ENCODE measurements at regions not wholly inside any gene's neighbourhood (a gene's known extent, or its start where the extent isn't known, plus 50 kb on each side); places are given as distances from the start of the nearest gene placed in this dataset.

DNA sequence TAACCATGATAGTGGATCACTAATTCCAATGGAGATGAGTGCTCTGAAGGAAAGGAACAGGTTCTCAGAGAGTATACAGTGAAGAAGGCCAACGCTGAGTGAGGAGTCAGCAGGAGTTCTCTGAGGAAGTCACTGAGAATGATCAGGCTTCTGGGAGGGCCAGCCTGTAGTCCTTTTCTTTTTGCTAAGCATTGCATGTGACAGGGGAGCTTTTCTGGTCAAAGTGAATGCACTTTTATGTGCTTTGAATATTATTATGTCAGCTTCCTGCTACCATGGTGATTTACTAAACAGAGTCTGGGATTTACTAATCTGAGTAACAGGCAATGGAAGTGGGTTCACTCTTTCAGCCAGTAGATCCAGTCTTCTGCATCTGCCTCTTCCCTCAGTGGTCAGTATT, 81.1 kb upstream of the SERP2 start:
- no peaks in the 10 kb centered on the region for H3K27me3 ChIP-seq
- no peak for DNase-seq (ENCODE audit: low spot score in 2 of 2)
- H3K4me1 ChIP-seq: no peaks in the 10 kb centered on the region
- peak overlapping the region in 1 of 2 donors; percentile 38 for H3K27ac ChIP-seq
- no peaks in the 10 kb centered on the region for H3K36me3 ChIP-seq
- H3K4me3 ChIP-seq: no peak overlapping the region
- no peak for TF ChIP-seq POLR2AphosphoS5 (IDR thresholded peaks at IDR 0.05)
- TF ChIP-seq, protein P1, sequence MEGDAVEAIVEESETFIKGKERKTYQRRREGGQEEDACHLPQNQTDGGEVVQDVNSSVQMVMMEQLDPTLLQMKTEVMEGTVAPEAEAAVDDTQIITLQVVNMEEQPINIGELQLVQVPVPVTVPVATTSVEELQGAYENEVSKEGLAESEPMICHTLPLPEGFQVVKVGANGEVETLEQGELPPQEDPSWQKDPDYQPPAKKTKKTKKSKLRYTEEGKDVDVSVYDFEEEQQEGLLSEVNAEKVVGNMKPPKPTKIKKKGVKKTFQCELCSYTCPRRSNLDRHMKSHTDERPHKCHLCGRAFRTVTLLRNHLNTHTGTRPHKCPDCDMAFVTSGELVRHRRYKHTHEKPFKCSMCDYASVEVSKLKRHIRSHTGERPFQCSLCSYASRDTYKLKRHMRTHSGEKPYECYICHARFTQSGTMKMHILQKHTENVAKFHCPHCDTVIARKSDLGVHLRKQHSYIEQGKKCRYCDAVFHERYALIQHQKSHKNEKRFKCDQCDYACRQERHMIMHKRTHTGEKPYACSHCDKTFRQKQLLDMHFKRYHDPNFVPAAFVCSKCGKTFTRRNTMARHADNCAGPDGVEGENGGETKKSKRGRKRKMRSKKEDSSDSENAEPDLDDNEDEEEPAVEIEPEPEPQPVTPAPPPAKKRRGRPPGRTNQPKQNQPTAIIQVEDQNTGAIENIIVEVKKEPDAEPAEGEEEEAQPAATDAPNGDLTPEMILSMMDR (IDR thresholded peaks at IDR 0.05): no peak
- TF ChIP-seq POLR2A (IDR thresholded peaks at IDR 0.05): no peak
- intact Hi-C loops (cut with DNase I; ENCODE audit: low total_unique reads): no loop called here
- no peaks in the 10 kb centered on the region for H3K9me3 ChIP-seq

DNA sequence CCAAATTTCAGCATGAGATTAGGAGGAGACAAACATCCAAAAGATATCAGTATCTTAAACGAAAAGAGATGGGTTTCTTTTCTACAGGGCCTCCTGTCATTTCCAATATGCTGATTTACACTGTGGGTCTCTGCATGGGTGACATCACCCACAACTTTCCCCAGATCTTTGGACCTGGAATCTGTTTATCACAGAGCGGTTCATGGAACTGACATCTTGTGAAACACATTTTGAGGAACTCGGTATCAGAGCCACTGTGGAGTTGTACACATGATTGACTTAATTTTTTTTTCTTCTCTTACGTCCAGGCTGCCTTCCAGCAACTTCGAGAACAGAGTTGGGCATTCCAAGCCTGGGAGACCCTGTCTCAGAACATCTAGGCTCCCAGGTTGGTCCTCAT, 80.2 kb upstream of the SERP2 start:
- H3K27me3 ChIP-seq: no peaks in the 10 kb centered on the region
- no peak for DNase-seq (ENCODE audit: low spot score in 2 of 2)
- no peak for TF ChIP-seq POLR2A (IDR thresholded peaks at IDR 0.05)
- TF ChIP-seq POLR2AphosphoS5 (IDR thresholded peaks at IDR 0.05): no peak
- TF ChIP-seq, protein P1 (IDR thresholded peaks at IDR 0.05): no peak
- H3K36me3 ChIP-seq: no peaks in the 10 kb centered on the region
- no peak overlapping the region for H3K4me3 ChIP-seq
- H3K27ac ChIP-seq: no peak overlapping the region
- intact Hi-C loops (cut with DNase I; ENCODE audit: low total_unique reads): no loop called here
- no peaks in the 10 kb centered on the region for H3K4me1 ChIP-seq
- no peaks in the 10 kb centered on the region for H3K9me3 ChIP-seq

- no peaks in the 10 kb centered on the region for H3K36me3 ChIP-seq
- H3K4me3 ChIP-seq: no peak overlapping the region
- H3K9me3 ChIP-seq: no peaks in the 10 kb centered on the region
- DNase-seq (ENCODE audit: low spot score in 2 of 2): no peak
- no peaks in the 10 kb centered on the region for H3K4me1 ChIP-seq
- intact Hi-C loops (cut with DNase I; ENCODE audit: low total_unique reads): no loop called here
- TF ChIP-seq POLR2A (IDR thresholded peaks at IDR 0.05) (no peak), POLR2AphosphoS5 (IDR thresholded peaks at IDR 0.05) (no peak)
- TF ChIP-seq, protein P1 (IDR thresholded peaks at IDR 0.05): no peak
- no peaks in the 10 kb centered on the region for H3K27me3 ChIP-seq
- no peak overlapping the region for H3K27ac ChIP-seq
These were observed 79.5 kb upstream of the SERP2 start for GRCh38 chr13:44293908-44294735.

DNA sequence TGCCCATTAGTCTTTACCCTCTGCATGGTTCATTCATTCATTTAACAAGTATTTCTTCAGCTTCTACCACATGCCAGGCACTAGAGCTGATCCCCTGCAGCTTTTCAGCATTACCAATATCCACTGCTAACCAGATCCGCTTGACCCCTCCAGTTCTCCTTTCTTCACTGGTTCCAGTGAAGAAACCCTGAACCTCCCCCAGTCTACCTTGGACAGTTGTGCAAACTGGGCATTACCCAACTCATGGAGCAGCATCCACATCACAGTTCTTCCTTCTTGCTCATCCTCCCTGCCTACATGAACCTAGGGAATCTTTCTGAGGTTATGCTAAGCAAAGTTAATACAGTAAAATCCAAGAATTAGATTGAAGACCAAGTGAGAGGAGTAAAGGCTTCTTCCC, 78.7 kb upstream of the SERP2 start:
- intact Hi-C loops (cut with DNase I; ENCODE audit: low total_unique reads): no loop called here
- H3K4me1 ChIP-seq: no peaks in the 10 kb centered on the region

DNA sequence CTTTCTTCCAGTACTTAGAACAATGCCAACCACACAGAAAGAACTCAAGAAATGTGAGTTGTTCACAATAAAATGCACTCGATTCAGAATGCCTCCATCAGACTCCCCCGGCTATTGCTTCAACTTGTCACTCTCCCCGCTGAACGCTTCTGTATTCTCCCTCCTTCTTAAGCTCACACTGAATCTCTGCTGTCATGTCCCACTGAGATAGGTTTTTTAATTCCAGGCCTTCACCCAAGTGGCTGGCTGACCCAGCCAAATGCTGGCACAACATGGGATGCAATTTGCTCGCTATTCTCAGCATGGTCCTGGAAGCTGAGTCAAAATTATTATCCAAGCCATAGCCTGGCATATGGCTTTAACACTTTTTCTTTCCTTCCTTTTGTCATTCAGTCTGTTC, 76.8 kb upstream of the SERP2 start:
- TF ChIP-seq POLR2A (IDR thresholded peaks at IDR 0.05) (no peak), POLR2AphosphoS5 (IDR thresholded peaks at IDR 0.05) (no peak)
- TF ChIP-seq, protein P1 (IDR thresholded peaks at IDR 0.05): no peak
- no peak for DNase-seq (ENCODE audit: low spot score in 2 of 2)
- H3K27ac ChIP-seq: no peak overlapping the region
- no peaks in the 10 kb centered on the region for H3K27me3 ChIP-seq
- intact Hi-C loops (cut with DNase I; ENCODE audit: low total_unique reads): no loop called here
- H3K4me3 ChIP-seq: no peak overlapping the region
- no peaks in the 10 kb centered on the region for H3K9me3 ChIP-seq
- H3K4me1 ChIP-seq: peaks cover 0 to 5% of the 10 kb centered on the region in 2 donors
- H3K36me3 ChIP-seq: no peaks in the 10 kb centered on the region

More for the DNA sequence above, 78.7 kb upstream of the SERP2 start:
- H3K4me3 ChIP-seq: no peak overlapping the region
- no peaks in the 10 kb centered on the region for H3K9me3 ChIP-seq
- no peaks in the 10 kb centered on the region for H3K27me3 ChIP-seq
- H3K36me3 ChIP-seq: no peaks in the 10 kb centered on the region
- TF ChIP-seq POLR2A (IDR thresholded peaks at IDR 0.05) (no peak), POLR2AphosphoS5 (IDR thresholded peaks at IDR 0.05) (no peak)
- TF ChIP-seq, protein P1 (IDR thresholded peaks at IDR 0.05): no peak
- H3K27ac ChIP-seq: no peak overlapping the region
- no peak for DNase-seq (ENCODE audit: low spot score in 2 of 2)
